ENCODE measurements at regions not wholly inside any gene's neighbourhood (a gene's known extent, or its start where the extent isn't known, plus 50 kb on each side); places are given as distances from the start of the nearest gene placed in this dataset.
A peak's percentile ranks its signal among the peaks of the same experiment; 100 is the strongest.

DNA sequence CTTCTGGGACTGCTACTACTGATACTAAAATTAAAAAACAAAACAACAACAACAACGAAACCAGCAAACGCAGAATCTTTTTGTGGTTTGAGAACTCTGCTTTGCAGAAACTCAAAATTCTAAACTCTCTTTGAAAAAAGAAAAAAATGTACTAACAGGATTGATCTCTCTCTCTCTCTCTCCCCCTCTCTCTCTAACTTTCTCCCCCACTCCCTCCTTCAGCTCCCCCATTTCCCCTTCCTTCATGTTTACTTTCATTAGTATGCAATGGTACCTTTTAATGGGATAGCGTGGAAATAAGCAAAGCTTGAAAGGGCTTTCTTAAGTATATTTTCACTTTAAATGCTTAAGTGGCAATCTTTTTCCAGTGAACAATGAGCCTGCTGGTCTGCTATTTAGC lies 562.6 kb upstream of the ADGRL2 start:
- peaks cover 65% of the 10 kb centered on the region for H3K4me1 ChIP-seq (ENCODE audit: control insufficient read depth, low read depth, low read length)
- H3K9me3 ChIP-seq (ENCODE audit: control insufficient read depth, low read depth, low read length), result no peaks in the 10 kb centered on the region
- peak overlapping the region; percentile 7 for H3K9ac ChIP-seq (ENCODE audit: low read length)
- H3K36me3 ChIP-seq (ENCODE audit: control insufficient read depth, low read depth, low read length), result no peaks in the 10 kb centered on the region
- H3K27me3 ChIP-seq (ENCODE audit: control insufficient read depth, insufficient read depth, low read length), result no peaks in the 10 kb centered on the region
- peak overlapping the region; percentile 47 for H3K4me3 ChIP-seq (ENCODE audit: low read length)
- H3K27ac ChIP-seq (ENCODE audit: low read length), result peak overlapping the region; percentile 29

- peaks cover 65% of the 10 kb centered on the region for H3K4me1 ChIP-seq (ENCODE audit: control insufficient read depth, low read depth, low read length)
- H3K9me3 ChIP-seq (ENCODE audit: control insufficient read depth, low read depth, low read length), result no peaks in the 10 kb centered on the region
- H3K9ac ChIP-seq (ENCODE audit: low read length), result peak overlapping the region; percentile 7
- peak overlapping the region; percentile 47 for H3K4me3 ChIP-seq (ENCODE audit: low read length)
- peak overlapping the region; percentile 60 for H3K27ac ChIP-seq (ENCODE audit: low read length)
- H3K27me3 ChIP-seq (ENCODE audit: control insufficient read depth, insufficient read depth, low read length), result no peaks in the 10 kb centered on the region
- no peaks in the 10 kb centered on the region for H3K36me3 ChIP-seq (ENCODE audit: control insufficient read depth, low read depth, low read length)
Measured at GRCh38 chr1:81237473-81238089, 563.2 kb upstream of the ADGRL2 start.

GRCh38 chr1:81234237-81234636 lies 566.5 kb upstream of the ADGRL2 start:
- Histone ChIP-seq H3K4me1 (ENCODE audit: control insufficient read depth, low read depth, low read length) (peaks cover 52% of the 10 kb centered on the region), H3K27me3 (ENCODE audit: control insufficient read depth, insufficient read depth, low read length) (no peaks in the 10 kb centered on the region), H3K36me3 (ENCODE audit: control insufficient read depth, low read depth, low read length) (no peaks in the 10 kb centered on the region), H3K27ac (ENCODE audit: low read length) (no peak overlapping the region), H3K9me3 (ENCODE audit: control insufficient read depth, low read depth, low read length) (no peaks in the 10 kb centered on the region), H3K9ac (ENCODE audit: low read length) (no peak overlapping the region), H3K4me3 (ENCODE audit: low read length) (no peak overlapping the region)

DNA sequence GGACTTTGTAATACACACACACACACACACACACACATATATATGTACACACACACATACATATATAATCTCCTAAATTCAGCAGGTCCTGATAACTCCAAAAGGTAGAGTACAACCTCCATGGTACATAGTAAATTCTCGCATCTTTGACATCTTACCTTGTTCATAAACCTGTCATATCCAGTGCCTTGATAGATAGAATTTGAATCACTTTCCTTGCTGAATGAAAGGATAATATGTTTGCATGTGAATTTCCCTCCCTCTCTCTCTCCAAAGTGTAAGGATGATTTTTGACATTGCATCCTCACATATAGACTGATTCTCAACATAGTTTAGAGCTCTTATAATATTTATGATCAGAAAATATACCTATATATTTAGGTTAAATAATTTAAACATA lies 567.1 kb upstream of the ADGRL2 start:
- Histone ChIP-seq H3K27me3 (ENCODE audit: control insufficient read depth, insufficient read depth, low read length) (no peaks in the 10 kb centered on the region), H3K27ac (ENCODE audit: low read length) (no peak overlapping the region), H3K4me1 (ENCODE audit: control insufficient read depth, low read depth, low read length) (peaks cover 45% of the 10 kb centered on the region), H3K36me3 (ENCODE audit: control insufficient read depth, low read depth, low read length) (no peaks in the 10 kb centered on the region), H3K4me3 (ENCODE audit: low read length) (no peak overlapping the region), H3K9ac (ENCODE audit: low read length) (no peak overlapping the region), H3K9me3 (ENCODE audit: control insufficient read depth, low read depth, low read length) (no peaks in the 10 kb centered on the region)

DNA sequence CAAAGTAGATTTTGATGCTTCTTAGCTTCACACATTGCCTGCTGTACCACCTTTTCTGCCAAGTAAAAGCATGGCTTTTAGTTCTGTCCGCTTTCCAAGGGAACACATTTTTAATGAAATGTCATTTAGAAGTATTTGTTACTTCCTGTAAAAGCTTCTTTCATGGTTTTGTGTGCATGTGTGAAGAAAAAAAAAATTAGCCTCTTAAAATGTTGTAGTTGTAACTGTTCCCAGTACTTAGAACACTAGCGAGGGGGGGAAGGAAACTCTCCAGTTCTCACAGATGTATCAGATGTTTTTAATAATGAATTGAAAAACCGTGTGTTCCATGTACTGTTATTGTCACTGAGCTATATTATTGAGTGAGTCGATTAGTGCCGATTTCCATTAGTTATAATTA lies 568.3 kb upstream of the ADGRL2 start:
- Histone ChIP-seq H3K27me3 (ENCODE audit: control insufficient read depth, insufficient read depth, low read length) (no peaks in the 10 kb centered on the region), H3K4me3 (ENCODE audit: low read length) (no peak overlapping the region), H3K4me1 (ENCODE audit: control insufficient read depth, low read depth, low read length) (peaks cover 34% of the 10 kb centered on the region), H3K9me3 (ENCODE audit: control insufficient read depth, low read depth, low read length) (no peaks in the 10 kb centered on the region), H3K36me3 (ENCODE audit: control insufficient read depth, low read depth, low read length) (no peaks in the 10 kb centered on the region), H3K27ac (ENCODE audit: low read length) (no peak overlapping the region), H3K9ac (ENCODE audit: low read length) (no peak overlapping the region)

DNA sequence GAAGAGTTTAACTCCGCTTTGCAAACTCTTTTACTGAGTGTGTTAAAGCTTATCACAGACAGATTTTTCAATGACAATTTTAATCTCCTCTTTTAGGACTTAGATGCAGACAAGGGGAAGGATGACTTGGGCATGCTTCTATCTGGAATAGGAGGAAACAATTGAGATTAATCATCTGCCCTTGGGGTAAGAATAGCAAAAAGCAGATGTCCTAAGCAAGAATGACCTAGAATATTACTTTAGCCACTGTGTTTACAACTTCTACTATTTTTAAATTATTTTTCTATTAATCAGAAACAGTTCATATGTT lies 569.0 kb upstream of the ADGRL2 start:
- H3K9ac ChIP-seq (ENCODE audit: low read length), result no peak overlapping the region
- peaks cover 31% of the 10 kb centered on the region for H3K4me1 ChIP-seq (ENCODE audit: control insufficient read depth, low read depth, low read length)
- H3K27me3 ChIP-seq (ENCODE audit: control insufficient read depth, insufficient read depth, low read length), result no peaks in the 10 kb centered on the region
- H3K4me3 ChIP-seq (ENCODE audit: low read length), result no peak overlapping the region
- no peak overlapping the region for H3K27ac ChIP-seq (ENCODE audit: low read length)
- no peaks in the 10 kb centered on the region for H3K9me3 ChIP-seq (ENCODE audit: control insufficient read depth, low read depth, low read length)
- no peaks in the 10 kb centered on the region for H3K36me3 ChIP-seq (ENCODE audit: control insufficient read depth, low read depth, low read length)

DNA sequence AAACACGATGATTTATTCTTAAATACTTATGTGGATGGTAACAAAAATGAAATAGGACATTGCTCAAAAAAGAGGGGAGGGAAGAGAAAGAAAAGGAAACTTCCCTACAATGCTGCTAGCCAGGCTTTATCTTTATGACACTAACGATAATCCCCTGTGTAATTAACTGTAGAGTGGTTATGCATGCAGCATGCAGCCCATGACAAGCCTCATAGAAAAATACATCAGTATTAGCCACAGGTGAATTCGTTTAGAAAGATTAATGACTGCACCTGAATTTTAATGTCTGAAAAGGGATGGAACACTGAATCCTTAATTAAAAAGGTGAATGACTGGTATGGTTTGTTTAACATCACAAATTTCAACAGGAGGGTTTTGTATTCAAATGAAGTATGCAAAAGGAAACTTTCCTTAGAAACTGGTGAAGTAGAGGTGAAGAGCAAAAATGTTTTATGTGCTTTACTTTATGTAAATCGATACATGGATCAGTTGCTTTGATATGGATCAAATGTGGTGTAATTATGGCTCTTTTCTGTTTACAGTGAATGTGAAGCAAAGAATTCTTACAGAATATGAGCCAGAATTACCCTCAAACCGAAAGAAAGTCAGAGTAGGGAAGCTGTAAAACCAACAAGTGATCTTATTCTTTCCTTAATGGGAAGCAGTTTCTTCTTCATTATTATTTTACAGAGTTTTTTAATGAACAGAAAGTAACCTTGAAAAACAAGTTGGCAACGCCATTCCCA lies 569.6 kb upstream of the ADGRL2 start:
- no peak overlapping the region for H3K9ac ChIP-seq (ENCODE audit: low read length)
- no peak overlapping the region for H3K4me3 ChIP-seq (ENCODE audit: low read length)
- H3K36me3 ChIP-seq (ENCODE audit: control insufficient read depth, low read depth, low read length), result no peaks in the 10 kb centered on the region

DNA sequence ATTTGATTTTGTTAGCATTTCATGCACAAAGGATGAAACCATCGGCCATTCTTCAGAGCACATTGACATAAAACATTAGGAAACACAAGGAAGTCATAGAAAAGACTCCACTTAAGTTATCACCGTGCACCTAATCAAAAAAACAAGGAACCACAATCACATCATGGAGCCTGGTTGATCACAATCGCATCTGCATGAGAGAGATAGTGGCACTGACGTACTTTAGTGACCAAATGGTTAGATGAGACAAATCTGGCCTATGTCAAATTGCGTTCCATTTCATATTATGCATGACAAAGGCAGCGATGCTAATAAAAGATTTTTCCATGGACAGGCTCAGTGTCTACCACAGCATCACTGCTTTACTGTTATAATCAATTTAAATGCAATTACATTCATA lies 571.8 kb upstream of the ADGRL2 start:
- Histone ChIP-seq H3K4me3 (ENCODE audit: low read length) (no peak overlapping the region), H3K36me3 (ENCODE audit: control insufficient read depth, low read depth, low read length) (no peaks in the 10 kb centered on the region), H3K27ac (ENCODE audit: low read length) (no peak overlapping the region)

More for the DNA sequence above, 569.6 kb upstream of the ADGRL2 start:
- H3K4me1 ChIP-seq (ENCODE audit: control insufficient read depth, low read depth, low read length), result peaks cover 36% of the 10 kb centered on the region
- no peaks in the 10 kb centered on the region for H3K27me3 ChIP-seq (ENCODE audit: control insufficient read depth, insufficient read depth, low read length)
- H3K27ac ChIP-seq (ENCODE audit: low read length), result peak overlapping the region; percentile 37
- no peaks in the 10 kb centered on the region for H3K9me3 ChIP-seq (ENCODE audit: control insufficient read depth, low read depth, low read length)

GRCh38 chr1:81226603-81226928 lies 574.2 kb upstream of the ADGRL2 start:
- no peak overlapping the region for H3K27ac ChIP-seq (ENCODE audit: low read length)
- no peak overlapping the region for H3K4me3 ChIP-seq (ENCODE audit: low read length)
- H3K9me3 ChIP-seq (ENCODE audit: control insufficient read depth, low read depth, low read length), result no peaks in the 10 kb centered on the region
- H3K27me3 ChIP-seq (ENCODE audit: control insufficient read depth, insufficient read depth, low read length), result no peaks in the 10 kb centered on the region
- no peak overlapping the region for H3K9ac ChIP-seq (ENCODE audit: low read length)
- no peaks in the 10 kb centered on the region for H3K36me3 ChIP-seq (ENCODE audit: control insufficient read depth, low read depth, low read length)
- H3K4me1 ChIP-seq (ENCODE audit: control insufficient read depth, low read depth, low read length), result peaks cover 28% of the 10 kb centered on the region

More for the DNA sequence above, 571.8 kb upstream of the ADGRL2 start:
- Histone ChIP-seq H3K9ac (ENCODE audit: low read length) (no peak overlapping the region), H3K27me3 (ENCODE audit: control insufficient read depth, insufficient read depth, low read length) (no peaks in the 10 kb centered on the region), H3K4me1 (ENCODE audit: control insufficient read depth, low read depth, low read length) (peaks cover 45% of the 10 kb centered on the region), H3K9me3 (ENCODE audit: control insufficient read depth, low read depth, low read length) (no peaks in the 10 kb centered on the region)

DNA sequence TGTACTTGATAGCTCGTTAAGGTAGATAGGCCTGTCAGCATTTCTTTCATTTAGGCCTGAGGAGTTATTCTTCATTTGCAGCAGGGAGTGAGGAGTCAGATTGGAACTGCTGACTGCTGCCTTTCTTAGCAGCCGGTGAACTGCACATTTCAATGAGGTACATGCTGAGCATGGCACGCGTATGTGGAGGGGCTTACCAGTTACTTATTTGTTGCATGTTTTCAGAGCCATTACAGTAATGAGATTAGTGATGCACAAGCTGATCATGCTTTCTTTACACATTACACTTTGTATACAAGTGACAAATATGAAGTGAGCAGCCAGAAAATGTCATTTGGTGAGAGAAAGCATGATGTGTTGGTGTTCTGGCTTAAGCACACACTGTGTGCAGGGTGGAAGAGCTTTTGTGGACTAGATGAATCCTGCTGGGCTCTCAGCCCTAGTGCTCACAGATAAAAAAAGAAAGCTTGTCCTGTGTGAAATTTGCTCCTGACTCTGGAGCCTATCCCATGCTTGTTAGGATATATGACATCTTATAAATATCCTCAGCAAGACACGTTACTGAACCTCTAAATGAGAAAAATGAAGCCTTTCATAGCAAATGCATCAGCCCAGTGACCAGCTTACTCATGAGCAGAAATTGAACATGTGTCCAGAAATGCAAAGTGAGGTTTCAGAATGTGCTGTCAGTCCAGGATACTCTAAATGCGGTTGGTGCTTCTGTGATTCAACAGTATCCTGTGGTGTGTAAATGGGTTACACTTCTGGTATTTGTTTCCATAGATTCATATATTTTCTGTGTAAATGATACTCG lies 574.7 kb upstream of the ADGRL2 start:
- no peak overlapping the region for H3K27ac ChIP-seq (ENCODE audit: low read length)
- no peaks in the 10 kb centered on the region for H3K9me3 ChIP-seq (ENCODE audit: control insufficient read depth, low read depth, low read length)
- no peaks in the 10 kb centered on the region for H3K36me3 ChIP-seq (ENCODE audit: control insufficient read depth, low read depth, low read length)
- H3K27me3 ChIP-seq (ENCODE audit: control insufficient read depth, insufficient read depth, low read length), result no peaks in the 10 kb centered on the region
- no peak overlapping the region for H3K4me3 ChIP-seq (ENCODE audit: low read length)
- peaks cover 23% of the 10 kb centered on the region for H3K4me1 ChIP-seq (ENCODE audit: control insufficient read depth, low read depth, low read length)
- no peak overlapping the region for H3K9ac ChIP-seq (ENCODE audit: low read length)

- no peak overlapping the region for H3K9ac ChIP-seq (ENCODE audit: low read length)
- no peak overlapping the region for H3K27ac ChIP-seq (ENCODE audit: low read length)
- no peaks in the 10 kb centered on the region for H3K36me3 ChIP-seq (ENCODE audit: control insufficient read depth, low read depth, low read length)
- H3K27me3 ChIP-seq (ENCODE audit: control insufficient read depth, insufficient read depth, low read length), result no peaks in the 10 kb centered on the region
- H3K9me3 ChIP-seq (ENCODE audit: control insufficient read depth, low read depth, low read length), result no peaks in the 10 kb centered on the region
- peaks cover 19% of the 10 kb centered on the region for H3K4me1 ChIP-seq (ENCODE audit: control insufficient read depth, low read depth, low read length)
- no peak overlapping the region for H3K4me3 ChIP-seq (ENCODE audit: low read length)
Measured at GRCh38 chr1:81224222-81224621, 576.5 kb upstream of the ADGRL2 start.

All from iPS-18a (cell line).